Body of pancreas (tissue), 4 donors: ENCODE measurements at regions not wholly inside any gene's neighbourhood (a gene's known extent, or its start where the extent isn't known, plus 50 kb on each side); places are given as distances from the start of the nearest gene placed in this dataset.
"Not testable (repeated sequence)": the region's sequence is repeated elsewhere in the genome, so short reads cannot be mapped to it uniquely, and the experiment has no call there.

Source experiments
- ATAC-seq: fragments of 150-250 bp; one replicate; pipeline ENCODE4 v1.9.1; 2016
- DNase-seq, 4 donors: peaks; one replicate each; pipeline ENCODE4 v3.0.0-alpha.2; 2019
- H3K27ac ChIP-seq, 4 donors: fragments of 200-600 bp; sonication (generic); 1 replicate in 3 of 4; 2 replicates in 1 of 4; pipeline versions ENCODE4 v1.5.1 to v1.6.1; 2016 to 2019; ENCODE audit warnings: mild to moderate bottlenecking in 1 of 4, mixed read lengths in 1 of 4, moderate library complexity in 1 of 4
- H3K27me3 ChIP-seq, 2 donors: fragments of 200-600 bp; sonication (generic); one replicate each; pipeline ENCODE4 v1.6.0; 2016; ENCODE audit warnings: mild to moderate bottlenecking in 1 of 2
- H3K36me3 ChIP-seq, 2 donors: fragments of 200-600 bp; sonication (generic); replicated peaks in 1 of 2; 2 replicates each; pipeline ENCODE4 v1.5.1; 2016; ENCODE audit warnings: low read depth in 2 of 2; ENCODE audit not compliant: insufficient read depth in 1 of 2
- H3K4me1 ChIP-seq: fragments of 200-600 bp; sonication (generic); one replicate; pipeline ENCODE4 v1.6.0; 2016
- H3K4me3 ChIP-seq, 2 donors: fragments of 200-600 bp; sonication (generic); 1 replicate in 1 of 2; 2 replicates in 1 of 2; pipeline ENCODE4 v1.5.1; 2016 to 2019
- H3K9me3 ChIP-seq, 3 donors: fragments of 200-600 bp; sonication (generic); 1 replicate in 2 of 3; 2 replicates in 1 of 3; pipeline ENCODE4 v1.5.1; 2016
- POLR2A ChIP-seq, 3 donors: fragments of 450-650 bp; IDR thresholded peaks; one replicate each; pipeline ENCODE4 v1.6.1; 2016; ENCODE audit warnings: antibody characterized with exemption in 3 of 3, mild to moderate bottlenecking in 2 of 3
- WGBS, 2 donors: methylation state at CpG; one replicate each; pipeline ENCODE4 v1.1.5; 2017; 5-methylcytosine and 5-hydroxymethylcytosine counted together
- intact Hi-C: fragments of 100-400 bp; cut with DNase I; formaldehyde crosslinking; loops from one replicate; pipeline ENCODE4 v1.15.1; 2023
- TF ChIP-seq, protein P1 (sequence below), 7 experiments: fragments of 450-650 bp in 4 of 7; fragments of 200-600 bp in 3 of 7; sonication (generic) in 3 of 7; IDR thresholded peaks; one replicate each; pipeline ENCODE4 v1.5.1; 2016 to 2019; ENCODE audit warnings: antibody characterized with exemption in 7 of 7

GRCh38 chr3:11910971-11911531 is 64.4 kb upstream of the TAMM41 start:
- Histone ChIP-seq H3K4me3 (no peak overlapping the region), H3K27ac (no peak overlapping the region), H3K4me1 (peaks cover 10% of the 10 kb centered on the region), H3K9me3 (no peaks in the 10 kb centered on the region), H3K27me3 (no peaks in the 10 kb centered on the region), H3K36me3 (no peaks in the 10 kb centered on the region)
- 48 to 58% methylated on average over 4 to 20 of the region's 20 CpGs for WGBS, 2 donors
- DNase-seq (peak; percentile 39 to 45 (median 42)), ATAC-seq (peak; percentile 82)
- intact Hi-C loops: no loop called here
- no peak for TF ChIP-seq POLR2A (IDR thresholded peaks at IDR 0.05)
- TF ChIP-seq, protein P1, sequence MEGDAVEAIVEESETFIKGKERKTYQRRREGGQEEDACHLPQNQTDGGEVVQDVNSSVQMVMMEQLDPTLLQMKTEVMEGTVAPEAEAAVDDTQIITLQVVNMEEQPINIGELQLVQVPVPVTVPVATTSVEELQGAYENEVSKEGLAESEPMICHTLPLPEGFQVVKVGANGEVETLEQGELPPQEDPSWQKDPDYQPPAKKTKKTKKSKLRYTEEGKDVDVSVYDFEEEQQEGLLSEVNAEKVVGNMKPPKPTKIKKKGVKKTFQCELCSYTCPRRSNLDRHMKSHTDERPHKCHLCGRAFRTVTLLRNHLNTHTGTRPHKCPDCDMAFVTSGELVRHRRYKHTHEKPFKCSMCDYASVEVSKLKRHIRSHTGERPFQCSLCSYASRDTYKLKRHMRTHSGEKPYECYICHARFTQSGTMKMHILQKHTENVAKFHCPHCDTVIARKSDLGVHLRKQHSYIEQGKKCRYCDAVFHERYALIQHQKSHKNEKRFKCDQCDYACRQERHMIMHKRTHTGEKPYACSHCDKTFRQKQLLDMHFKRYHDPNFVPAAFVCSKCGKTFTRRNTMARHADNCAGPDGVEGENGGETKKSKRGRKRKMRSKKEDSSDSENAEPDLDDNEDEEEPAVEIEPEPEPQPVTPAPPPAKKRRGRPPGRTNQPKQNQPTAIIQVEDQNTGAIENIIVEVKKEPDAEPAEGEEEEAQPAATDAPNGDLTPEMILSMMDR (IDR thresholded peaks at IDR 0.05): no peak

DNA sequence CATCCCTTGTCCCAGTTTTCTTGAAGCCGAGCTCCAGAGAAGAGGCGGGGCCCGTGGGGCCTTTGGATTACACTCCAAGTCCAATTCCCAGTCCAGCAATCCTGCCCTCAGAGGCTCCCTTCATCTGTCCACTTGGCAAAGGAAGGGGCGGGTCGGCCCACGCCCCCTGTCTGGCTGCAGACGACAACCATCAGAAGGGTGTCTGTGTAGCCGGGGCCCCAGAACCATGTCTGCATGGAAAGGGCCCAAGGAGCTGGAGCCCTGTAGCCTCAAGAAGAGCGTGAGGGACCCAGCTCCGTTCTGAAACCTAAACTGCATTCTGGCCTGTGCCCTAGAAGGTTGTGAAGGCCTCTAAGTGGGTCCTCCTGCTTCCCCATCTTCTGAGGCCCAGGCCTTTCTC is 65.2 kb upstream of the TAMM41 start:
- intact Hi-C loops, H3K27me3 ChIP-seq, H3K27ac ChIP-seq, ATAC-seq, H3K36me3 ChIP-seq, H3K4me3 ChIP-seq, DNase-seq, H3K9me3 ChIP-seq: not testable (repeated sequence)
- H3K4me1 ChIP-seq: peaks cover 19% of the 10 kb centered on the region
- 81 to 100% methylated on average over 1 to 10 of the region's 10 CpGs for WGBS, 2 donors

DNA sequence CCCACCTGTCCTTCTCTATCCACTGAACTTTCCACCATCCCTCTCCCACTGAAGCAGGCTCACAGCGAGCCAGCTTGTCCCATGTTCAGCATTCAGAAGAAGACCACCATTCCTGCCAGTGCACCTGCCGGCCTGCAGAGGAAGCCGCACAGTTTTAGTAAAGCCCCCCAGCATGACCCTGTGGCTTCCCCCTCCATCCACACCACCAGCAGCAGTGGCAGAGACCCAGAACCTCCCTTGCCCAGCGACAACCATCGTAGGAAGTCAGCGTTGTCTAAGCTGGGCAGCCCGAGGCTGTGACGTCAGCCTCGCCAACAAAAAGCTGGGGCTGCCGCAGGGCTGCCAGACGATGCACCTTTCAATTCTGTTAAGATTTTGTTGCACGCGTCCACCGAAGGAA is 66.6 kb upstream of the TAMM41 start:
- no peaks in the 10 kb centered on the region for H3K27me3 ChIP-seq
- H3K4me1 ChIP-seq: peaks cover 19% of the 10 kb centered on the region
- TF ChIP-seq, protein P1 (IDR thresholded peaks at IDR 0.05): no peak
- TF ChIP-seq POLR2A (IDR thresholded peaks at IDR 0.05): no peak
- H3K36me3 ChIP-seq: no peaks in the 10 kb centered on the region
- H3K9me3 ChIP-seq: no peaks in the 10 kb centered on the region
- no peak overlapping the region for H3K27ac ChIP-seq
- DNase-seq (no peak), ATAC-seq (no peak)
- WGBS, 2 donors: 71 to 76% methylated on average over 12 to 14 of the region's 14 CpGs
- intact Hi-C loops: no loop called here
- H3K4me3 ChIP-seq: no peak overlapping the region

- H3K4me1 ChIP-seq: peaks cover 19% of the 10 kb centered on the region
- H3K4me3 ChIP-seq: no peak overlapping the region
- intact Hi-C loops: no loop called here
- no peaks in the 10 kb centered on the region for H3K9me3 ChIP-seq
- TF ChIP-seq, protein P1 (IDR thresholded peaks at IDR 0.05): no peak
- TF ChIP-seq POLR2A (IDR thresholded peaks at IDR 0.05): no peak
- ATAC-seq (no peak), DNase-seq (no peak)
- no peaks in the 10 kb centered on the region for H3K36me3 ChIP-seq
- H3K27me3 ChIP-seq: no peaks in the 10 kb centered on the region
- H3K27ac ChIP-seq: no peak overlapping the region
- WGBS, 2 donors: 69 to 70% methylated on average over 9 of the region's 9 CpGs
These were observed 67.4 kb upstream of the TAMM41 start for GRCh38 chr3:11914041-11914440.

DNA sequence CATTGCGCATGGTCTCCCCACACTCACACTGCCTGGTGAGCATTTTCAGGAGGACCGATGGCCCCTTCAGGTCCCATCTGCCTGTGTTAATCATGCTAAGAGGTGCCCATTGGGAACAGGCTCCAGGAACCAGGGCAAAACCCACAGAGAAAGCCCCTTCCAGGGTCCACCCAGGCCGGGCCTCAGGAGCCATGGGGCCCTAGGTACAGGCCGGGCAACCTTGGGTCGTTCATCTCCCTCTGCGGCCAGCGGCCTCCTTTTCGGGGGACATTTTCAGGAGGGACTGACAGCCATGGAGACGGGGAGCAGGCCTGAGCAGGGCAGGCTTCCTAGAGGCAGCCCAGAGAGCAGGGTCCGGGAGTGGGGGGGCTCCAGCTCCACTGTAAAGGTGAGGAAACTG is 68.0 kb upstream of the TAMM41 start:
- TF ChIP-seq, protein P1 (IDR thresholded peaks at IDR 0.05): no peak
- no peak for TF ChIP-seq POLR2A (IDR thresholded peaks at IDR 0.05)
- H3K4me1 ChIP-seq: peaks cover 19% of the 10 kb centered on the region
- no peaks in the 10 kb centered on the region for H3K36me3 ChIP-seq
- intact Hi-C loops: no loop called here
- no peaks in the 10 kb centered on the region for H3K9me3 ChIP-seq
- whole genome bisulfite sequencing, 2 donors: 90% methylated on average over 2 to 10 of the region's 10 CpGs
- H3K27me3 ChIP-seq: no peaks in the 10 kb centered on the region
- H3K4me3 ChIP-seq: no peak overlapping the region
- DNase-seq (no peak), ATAC-seq (no peak)
- no peak overlapping the region for H3K27ac ChIP-seq
